HG03064 (cell line): ENCODE measurements at regions not wholly inside any gene's neighbourhood (a gene's known extent, or its start where the extent isn't known, plus 50 kb on each side); places are given as distances from the start of the nearest gene placed in this dataset.
"Not testable (repeated sequence)": the region's sequence is repeated elsewhere in the genome, so short reads cannot be mapped to it uniquely, and the experiment has no call there.

Experiments
- ATAC-seq: cut with Tn5 transposase; IDR thresholded peaks from one replicate; pipeline ENCODE4 v1.9.1; 2021; ENCODE audit warnings: low read depth; ENCODE audit not compliant: unreplicated experiment

GRCh38 chr4:156336511-156336910, 382.8 kb upstream of the CTSO start:
- ATAC-seq, result no peak

- ATAC-seq, result no peak
Observed at GRCh38 chr4:156335721-156336120, 382.1 kb upstream of the CTSO start.

GRCh38 chr4:156330436-156331031, 376.9 kb upstream of the CTSO start:
- no peak for ATAC-seq

GRCh38 chr4:156329779-156330178, 376.1 kb upstream of the CTSO start:
- ATAC-seq, result no peak

GRCh38 chr4:156328882-156329281, 375.2 kb upstream of the CTSO start:
- no peak for ATAC-seq

- no peak for ATAC-seq
Observed at GRCh38 chr4:156326246-156326645, 372.6 kb upstream of the CTSO start.

- no peak for ATAC-seq
Observed at GRCh38 chr4:156322592-156322991, 368.9 kb upstream of the CTSO start.

GRCh38 chr4:156321203-156321602, 367.5 kb upstream of the CTSO start:
- no peak for ATAC-seq

- no peak for ATAC-seq
Observed at GRCh38 chr4:156313497-156313896, 359.8 kb upstream of the CTSO start.

- ATAC-seq, result no peak
Observed at GRCh38 chr4:156312261-156312847, 358.7 kb upstream of the CTSO start.

- no peak for ATAC-seq
Observed at GRCh38 chr4:156309031-156309430, 355.4 kb upstream of the CTSO start.

- no peak for ATAC-seq
Observed at GRCh38 chr4:156303708-156304107, 350.0 kb upstream of the CTSO start.

GRCh38 chr4:156298230-156298629, 344.6 kb upstream of the CTSO start:
- no peak for ATAC-seq

- no peak for ATAC-seq
Observed at GRCh38 chr4:156295676-156296195, 342.1 kb upstream of the CTSO start.

GRCh38 chr4:156294577-156294976, 340.9 kb upstream of the CTSO start:
- ATAC-seq, result no peak

GRCh38 chr4:156293657-156294297, 340.1 kb upstream of the CTSO start:
- no peak for ATAC-seq

GRCh38 chr4:156291317-156291716, 337.7 kb upstream of the CTSO start:
- no peak for ATAC-seq

GRCh38 chr4:156290811-156291210, 337.1 kb upstream of the CTSO start:
- no peak for ATAC-seq

- ATAC-seq, result not testable (repeated sequence)
Observed at GRCh38 chr4:156290026-156290425, 336.4 kb upstream of the CTSO start.

GRCh38 chr4:156280686-156281085, 327.0 kb upstream of the CTSO start:
- ATAC-seq, result no peak

- no peak for ATAC-seq
Observed at GRCh38 chr4:156265407-156265806, 311.7 kb upstream of the CTSO start.

- no peak for ATAC-seq
Observed at GRCh38 chr4:156261230-156261629, 307.6 kb upstream of the CTSO start.
